ENCODE measurements at regions not wholly inside any gene's neighbourhood (a gene's known extent, or its start where the extent isn't known, plus 50 kb on each side); places are given as distances from the start of the nearest gene placed in this dataset.
"Not testable (repeated sequence)": the region's sequence is repeated elsewhere in the genome, so short reads cannot be mapped to it uniquely, and the experiment has no call there.

DNA sequence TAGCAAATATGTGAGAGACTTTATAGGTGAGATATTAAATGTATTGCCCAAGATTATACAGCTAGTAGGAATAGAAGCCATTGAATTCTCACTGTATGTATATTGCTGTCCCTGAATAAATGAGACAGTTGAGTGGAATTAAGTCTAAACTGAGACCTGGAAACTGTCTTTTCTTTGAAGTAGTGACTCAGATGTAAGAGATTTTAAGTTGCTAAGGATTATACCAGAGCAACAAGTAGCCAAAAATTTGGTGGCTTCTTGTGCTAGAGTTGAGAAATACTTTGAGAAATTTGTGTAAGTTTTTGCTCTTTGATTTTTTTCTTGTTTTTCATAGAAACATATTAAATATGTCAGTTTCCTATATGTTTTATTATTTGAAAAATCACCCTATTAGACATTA lies 58.7 kb downstream of the TANC2 start:
- DNase-seq (no peak), FAIRE-seq (no peak)
- intact Hi-C loops (cut with DNase I), result no loop called here
- no peaks in the 10 kb centered on the region for H3K36me3 ChIP-seq (ENCODE audit: control insufficient read depth in 2 of 3, insufficient read depth in 3 of 3, low read length in 3 of 3)
- H3K9me3 ChIP-seq (ENCODE audit: control insufficient read depth in 2 of 3, insufficient read depth in 1 of 3, low read length in 3 of 3), result no peaks in the 10 kb centered on the region
- H3K27me3 ChIP-seq (ENCODE audit: control insufficient read depth, insufficient read depth, low read length), result no peaks in the 10 kb centered on the region
- no peak overlapping the region for H3K4me3 ChIP-seq (ENCODE audit: low read length in 3 of 3)
- H3K9ac ChIP-seq (ENCODE audit: low read length in 3 of 3), result no peak overlapping the region
- no peaks in the 10 kb centered on the region for H3K4me1 ChIP-seq (ENCODE audit: control insufficient read depth in 2 of 3, insufficient read depth in 2 of 3, low read depth in 1 of 3, low read length in 3 of 3)
- TF ChIP-seq, protein P1, sequence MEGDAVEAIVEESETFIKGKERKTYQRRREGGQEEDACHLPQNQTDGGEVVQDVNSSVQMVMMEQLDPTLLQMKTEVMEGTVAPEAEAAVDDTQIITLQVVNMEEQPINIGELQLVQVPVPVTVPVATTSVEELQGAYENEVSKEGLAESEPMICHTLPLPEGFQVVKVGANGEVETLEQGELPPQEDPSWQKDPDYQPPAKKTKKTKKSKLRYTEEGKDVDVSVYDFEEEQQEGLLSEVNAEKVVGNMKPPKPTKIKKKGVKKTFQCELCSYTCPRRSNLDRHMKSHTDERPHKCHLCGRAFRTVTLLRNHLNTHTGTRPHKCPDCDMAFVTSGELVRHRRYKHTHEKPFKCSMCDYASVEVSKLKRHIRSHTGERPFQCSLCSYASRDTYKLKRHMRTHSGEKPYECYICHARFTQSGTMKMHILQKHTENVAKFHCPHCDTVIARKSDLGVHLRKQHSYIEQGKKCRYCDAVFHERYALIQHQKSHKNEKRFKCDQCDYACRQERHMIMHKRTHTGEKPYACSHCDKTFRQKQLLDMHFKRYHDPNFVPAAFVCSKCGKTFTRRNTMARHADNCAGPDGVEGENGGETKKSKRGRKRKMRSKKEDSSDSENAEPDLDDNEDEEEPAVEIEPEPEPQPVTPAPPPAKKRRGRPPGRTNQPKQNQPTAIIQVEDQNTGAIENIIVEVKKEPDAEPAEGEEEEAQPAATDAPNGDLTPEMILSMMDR (IDR thresholded peaks at IDR 0.05; ENCODE audit: borderline replicate concordance, extremely low read depth, insufficient read depth), result no peak
- no peak overlapping the region for H3K27ac ChIP-seq (ENCODE audit: low read depth in 2 of 2, low read length in 2 of 2)

DNA sequence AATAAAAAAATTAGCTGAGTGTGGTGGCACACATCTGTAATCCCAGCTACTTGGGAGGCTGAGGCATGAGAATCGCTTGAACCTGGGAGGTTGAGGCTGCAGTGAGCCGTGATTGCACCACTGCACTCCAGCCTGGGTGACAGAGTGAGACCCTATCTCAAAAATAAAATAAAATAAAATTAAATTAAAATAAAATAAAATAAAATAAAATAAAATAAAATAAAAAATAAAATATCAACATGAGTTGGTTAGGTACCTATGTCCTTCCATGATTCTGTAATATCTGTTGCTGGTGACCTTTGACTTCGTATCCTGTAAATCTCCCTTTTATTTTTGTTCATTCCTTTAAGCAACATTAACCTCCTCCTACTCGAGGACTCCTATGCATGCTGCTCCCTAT lies 59.6 kb downstream of the TANC2 start:
- FAIRE-seq; H3K27ac ChIP-seq (ENCODE audit: low read depth in 2 of 2, low read length in 2 of 2); H3K4me3 ChIP-seq (ENCODE audit: low read length in 3 of 3); H3K36me3 ChIP-seq (ENCODE audit: control insufficient read depth in 2 of 3, insufficient read depth in 3 of 3, low read length in 3 of 3); intact Hi-C loops (cut with DNase I); H3K9ac ChIP-seq (ENCODE audit: low read length in 3 of 3); DNase-seq; H3K27me3 ChIP-seq (ENCODE audit: control insufficient read depth, insufficient read depth, low read length); H3K4me1 ChIP-seq (ENCODE audit: control insufficient read depth in 2 of 3, insufficient read depth in 2 of 3, low read depth in 1 of 3, low read length in 3 of 3); H3K9me3 ChIP-seq (ENCODE audit: control insufficient read depth in 2 of 3, insufficient read depth in 1 of 3, low read length in 3 of 3): not testable (repeated sequence)

DNA sequence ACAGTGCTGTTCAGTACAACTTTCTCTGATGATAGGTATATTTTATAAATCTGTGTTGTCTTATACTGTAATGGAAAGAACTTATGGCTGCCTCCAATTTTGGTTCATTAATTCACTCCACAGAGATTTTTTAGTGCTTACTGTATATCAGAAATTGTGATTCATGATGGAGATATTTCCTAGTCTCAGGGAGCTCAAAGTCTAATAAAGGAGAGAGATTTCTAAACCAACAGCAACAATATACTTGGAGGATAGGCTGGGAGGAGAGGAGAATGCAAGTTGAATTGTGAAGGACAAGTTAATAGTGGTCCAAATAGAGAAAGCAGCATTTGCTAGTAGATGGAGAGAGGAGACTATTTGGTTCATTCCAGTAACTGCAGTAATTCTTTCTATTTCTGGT lies 63.5 kb downstream of the TANC2 start:
- TF ChIP-seq, protein P1 (IDR thresholded peaks at IDR 0.05; ENCODE audit: borderline replicate concordance, extremely low read depth, insufficient read depth), result no peak
- Histone ChIP-seq H3K27me3 (ENCODE audit: control insufficient read depth, insufficient read depth, low read length) (no peaks in the 10 kb centered on the region), H3K36me3 (ENCODE audit: control insufficient read depth in 2 of 3, insufficient read depth in 3 of 3, low read length in 3 of 3) (no peaks in the 10 kb centered on the region), H3K4me3 (ENCODE audit: low read length in 3 of 3) (no peak overlapping the region), H3K4me1 (ENCODE audit: control insufficient read depth in 2 of 3, insufficient read depth in 2 of 3, low read depth in 1 of 3, low read length in 3 of 3) (no peaks in the 10 kb centered on the region), H3K9me3 (ENCODE audit: control insufficient read depth in 2 of 3, insufficient read depth in 1 of 3, low read length in 3 of 3) (no peaks in the 10 kb centered on the region), H3K27ac (ENCODE audit: low read depth in 2 of 2, low read length in 2 of 2) (no peak overlapping the region), H3K9ac (ENCODE audit: low read length in 3 of 3) (no peak overlapping the region)
- intact Hi-C loops (cut with DNase I), result no loop called here
- DNase-seq (no peak), FAIRE-seq (no peak)

DNA sequence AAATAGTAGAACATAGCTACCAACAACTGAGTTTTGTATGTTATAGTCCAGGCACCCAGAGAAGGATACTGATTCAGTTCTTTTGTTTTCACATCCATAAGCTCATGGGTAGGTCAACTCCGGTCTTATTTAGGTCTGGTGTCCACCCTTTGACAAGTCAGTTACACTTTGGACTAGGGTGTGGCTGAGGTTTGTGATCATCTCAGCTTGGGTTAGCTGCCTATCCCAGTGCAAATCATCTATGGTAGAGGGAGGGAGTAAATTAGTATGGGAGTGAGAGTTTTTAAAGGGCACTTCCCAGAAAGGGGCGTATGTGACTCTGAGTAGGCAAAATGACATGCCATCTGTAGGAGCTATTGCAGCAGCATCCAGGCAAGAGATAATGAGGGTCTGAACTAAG lies 66.1 kb downstream of the TANC2 start:
- H3K9me3 ChIP-seq (ENCODE audit: control insufficient read depth in 2 of 3, insufficient read depth in 1 of 3, low read length in 3 of 3), result no peaks in the 10 kb centered on the region
- TF ChIP-seq, protein P1 (IDR thresholded peaks at IDR 0.05; ENCODE audit: borderline replicate concordance, extremely low read depth, insufficient read depth), result no peak
- H3K4me1 ChIP-seq (ENCODE audit: control insufficient read depth in 2 of 3, insufficient read depth in 2 of 3, low read depth in 1 of 3, low read length in 3 of 3), result no peaks in the 10 kb centered on the region
- no peak for FAIRE-seq
- H3K36me3 ChIP-seq (ENCODE audit: control insufficient read depth in 2 of 3, insufficient read depth in 3 of 3, low read length in 3 of 3), result no peaks in the 10 kb centered on the region
- DNase-seq, result no peak
- no peak overlapping the region for H3K4me3 ChIP-seq (ENCODE audit: low read length in 3 of 3)
- H3K27me3 ChIP-seq (ENCODE audit: control insufficient read depth, insufficient read depth, low read length), result no peaks in the 10 kb centered on the region
- no peak overlapping the region for H3K9ac ChIP-seq (ENCODE audit: low read length in 3 of 3)
- intact Hi-C loops (cut with DNase I), result no loop called here
- no peak overlapping the region for H3K27ac ChIP-seq (ENCODE audit: low read depth in 2 of 2, low read length in 2 of 2)

Measured in kidney (tissue), 13 donors.